GM12878 (cell line): ENCODE measurements at regions not wholly inside any gene's neighbourhood (a gene's known extent, or its start where the extent isn't known, plus 50 kb on each side); places are given as distances from the start of the nearest gene placed in this dataset.

Source experiments
- ATF2 ChIP-seq: IDR thresholded peaks from 2 replicates; pipeline ENCODE4 v1.6.1; 2012; ENCODE audit warnings: low read length, inconsistent platforms
- ATF7 ChIP-seq: fragments of 450-650 bp; IDR thresholded peaks from 2 replicates; pipeline ENCODE4 v1.6.1; 2016; ENCODE audit warnings: low read depth, mild to moderate bottlenecking
- BACH1 ChIP-seq: fragments of 450-650 bp; IDR thresholded peaks from 2 replicates; pipeline ENCODE4 v1.6.1; 2017; ENCODE audit warnings: mild to moderate bottlenecking, borderline replicate concordance
- BHLHE40 ChIP-seq, 2 experiments: fragments of 450-650 bp in 1 of 2; IDR thresholded peaks; 2 replicates each; pipeline ENCODE4 v1.6.1; 2011 to 2017; ENCODE audit warnings: low read depth in 2 of 2, borderline replicate concordance in 1 of 2, improper control_type of control experiment in 1 of 2, low read length in 1 of 2, mild to moderate bottlenecking in 1 of 2
- BMI1 ChIP-seq: fragments of 450-650 bp; IDR thresholded peaks from 2 replicates; pipeline ENCODE4 v1.6.1; 2016; ENCODE audit warnings: mild to moderate bottlenecking, moderate library complexity, borderline replicate concordance
- DPF2 ChIP-seq: fragments of 450-650 bp; IDR thresholded peaks from 2 replicates; pipeline ENCODE4 v1.6.1; 2017; ENCODE audit warnings: mild to moderate bottlenecking
- EZH2 ChIP-seq: IDR thresholded peaks from 2 replicates; pipeline ENCODE4 v1.6.1; 2012; ENCODE audit warnings: low read depth, mild to moderate bottlenecking, control low read depth, inconsistent platforms, low read length, borderline replicate concordance; ENCODE audit not compliant: control insufficient read depth
- IKZF1 ChIP-seq: fragments of 450-650 bp; conservative IDR thresholded peaks from 2 replicates; pipeline ENCODE4 v1.6.1; 2017; ENCODE audit warnings: antibody characterized with exemption, mild to moderate bottlenecking
- JUNB ChIP-seq: IDR thresholded peaks from 2 replicates; pipeline ENCODE4 v1.6.1; 2016; ENCODE audit warnings: antibody characterized with exemption, mild to moderate bottlenecking
- PAX5 ChIP-seq: IDR thresholded peaks from 2 replicates; pipeline ENCODE4 v1.6.1; 2011; ENCODE audit warnings: low read depth, low read length, borderline replicate concordance
- POU2F2 ChIP-seq: IDR thresholded peaks from 3 replicates; pipeline ENCODE4 v1.6.1; 2011; ENCODE audit warnings: low read depth, mild to moderate bottlenecking, low read length, borderline replicate concordance
- RCOR1 ChIP-seq: conservative IDR thresholded peaks from 2 replicates; pipeline ENCODE4 v1.6.1; 2012; ENCODE audit warnings: low read depth, low read length, improper control_type of control experiment
- RUNX3 ChIP-seq: IDR thresholded peaks from 2 replicates; pipeline ENCODE4 v1.6.1; 2012; ENCODE audit warnings: low read length, inconsistent platforms
- TARDBP ChIP-seq: IDR thresholded peaks from 2 replicates; pipeline ENCODE4 v1.6.1; 2016; ENCODE audit warnings: borderline replicate concordance
- ZNF24 ChIP-seq: fragments of 450-650 bp; IDR thresholded peaks from 2 replicates; pipeline ENCODE4 v1.6.1; 2017; ENCODE audit warnings: antibody characterized with exemption, mild to moderate bottlenecking

- TF ChIP-seq POU2F2 (0 out of 3 replicates have a peak, but pooled peaks have one; percentile 9), RUNX3 (peak; percentile 23; the same call in 1 of the 2 replicates), BMI1 (peak; percentile 71; the same call in 1 of the 2 replicates), RCOR1 (no peak), BACH1 (peak; percentile 63; the same call in 1 of the 2 replicates), ZNF24 (0 out of 2 replicates have a peak, but pooled peaks have one; percentile 58), JUNB (0 out of 2 replicates have a peak, but pooled peaks have one; percentile 16), EZH2 (no peak), BHLHE40 (IDR thresholded peaks at IDR 0.05; ENCODE audit: borderline replicate concordance in 1 of 2, low read depth in 2 of 2, low read length in 1 of 2) (peak; percentile 37 to 46; a peak in 1 of 4 replicates), ATF2 (0 out of 2 replicates have a peak, but pooled peaks have one; percentile 29), DPF2 (peak; percentile 98), IKZF1 (peak; percentile 90), TARDBP (no peak), PAX5 (0 out of 2 replicates have a peak, but pooled peaks have one; percentile 32), ATF7 (peak; percentile 72; the same call in 1 of the 2 replicates)
Measured at GRCh38 chr6:139841794-139842215, 467.4 kb upstream of the CITED2 start (continued).
